B cell (primary cell): ENCODE measurements at regions not wholly inside any gene's neighbourhood (a gene's known extent, or its start where the extent isn't known, plus 50 kb on each side); places are given as distances from the start of the nearest gene placed in this dataset.

Experiments
- ATAC-seq: fragments of 200-7000 bp; cut with Tn5 transposase; one replicate; pipeline ENCODE4 v1.10.0; 2021; ENCODE audit warnings: low read depth, mild to moderate bottlenecking, moderate number of reproducible peaks, moderate library complexity
- CTCF ChIA-PET: fragments of 350-600 bp; sonication (Branson Sonifier 250); formaldehyde crosslinking; loops from one replicate; lab custom pipeline; 2021; ENCODE audit warnings: antibody characterized with exemption, inconsistent platforms; lab: Charles Lee
- POLR2A ChIA-PET: fragments of 350-600 bp; sonication (Branson Sonifier 250); formaldehyde crosslinking; loops from one replicate; lab custom pipeline; 2021; ENCODE audit warnings: antibody characterized with exemption; lab: Charles Lee
- DNase-seq: peaks from one replicate; pipeline ENCODE4 v3.0.0; 2013
- H2AFZ ChIP-seq: 2 replicates; pipeline ENCODE4 v1.6.1; 2012; ENCODE audit warnings: mild to moderate bottlenecking, low read depth, low read length; ENCODE audit not compliant: insufficient read depth, poor library complexity, severe bottlenecking
- H3K27ac ChIP-seq, 2 donors: 1 replicate in 1 of 2; 2 replicates in 1 of 2; pipeline ENCODE4 v1.5.1; 2012 to 2013; ENCODE audit warnings: low read length in 2 of 2, mild to moderate bottlenecking in 2 of 2, moderate library complexity in 1 of 2
- H3K27me3 ChIP-seq, 4 experiments: fragments of 200-600 bp in 1 of 4; sonication (generic) in 1 of 4; replicated peaks in 1 of 4; 1 replicate in 2 of 4; 2 replicates in 2 of 4; pipeline versions ENCODE4 v1.6.1 to v1.7.0; 2013 to 2016; ENCODE audit warnings: low read length in 3 of 4, mild to moderate bottlenecking in 2 of 4, mixed read lengths in 1 of 4, moderate library complexity in 1 of 4; ENCODE audit not compliant: insufficient read depth in 4 of 4, control insufficient read depth in 3 of 4; ENCODE audit errors: control extremely low read depth in 1 of 4
- H3K36me3 ChIP-seq, 2 experiments: replicated peaks in 1 of 2; 1 replicate in 1 of 2; 2 replicates in 1 of 2; pipeline versions ENCODE4 v1.6.1 to v1.7.1; 2013; ENCODE audit warnings: low read length in 1 of 2; ENCODE audit not compliant: insufficient read depth in 2 of 2, control insufficient read depth in 1 of 2; ENCODE audit errors: control extremely low read depth in 1 of 2, extremely low read depth in 1 of 2
- H3K4me1 ChIP-seq, 2 donors: fragments of 200-600 bp in 1 of 2; sonication (generic) in 1 of 2; 1 replicate in 1 of 2; 2 replicates in 1 of 2; pipeline versions ENCODE4 v1.5.1 to v1.6.1; 2013 to 2017; ENCODE audit warnings: low read length in 2 of 2; ENCODE audit not compliant: control insufficient read depth in 2 of 2, insufficient read depth in 2 of 2
- H3K4me2 ChIP-seq: replicated peaks from 2 replicates; pipeline ENCODE3; 2012; ENCODE audit warnings: mild to moderate bottlenecking, low read depth, low read length; ENCODE audit not compliant: poor library complexity, severe bottlenecking
- H3K4me3 ChIP-seq, 5 experiments: fragments of 200-600 bp in 1 of 5; sonication (generic) in 1 of 5; 1 replicate in 3 of 5; 2 replicates in 2 of 5; pipeline versions ENCODE4 v1.5.1 to v1.7.0; 2011 to 2016; ENCODE audit warnings: low read length in 4 of 5, mild to moderate bottlenecking in 4 of 5, low read depth in 2 of 5, control low read depth in 1 of 5, moderate library complexity in 1 of 5; ENCODE audit not compliant: insufficient read depth in 1 of 5; ENCODE audit errors: control extremely low read depth in 1 of 5, extremely low read depth in 1 of 5
- H3K79me2 ChIP-seq: fragments of 200-600 bp; sonication (generic); one replicate; pipeline ENCODE4 v1.6.0; 2016; ENCODE audit warnings: low read length; ENCODE audit not compliant: control insufficient read depth, insufficient read depth
- H3K9ac ChIP-seq: fragments of 200-600 bp; sonication (generic); 2 replicates; pipeline ENCODE4 v1.6.1; 2017; ENCODE audit warnings: mild to moderate bottlenecking, low read length, moderate library complexity
- H3K9me3 ChIP-seq, 3 donors: one replicate each; pipeline versions ENCODE4 v1.6.1 to v1.7.1; 2013; ENCODE audit warnings: low read length in 2 of 3; ENCODE audit not compliant: control insufficient read depth in 2 of 3, insufficient read depth in 1 of 3; ENCODE audit errors: control extremely low read depth in 1 of 3
- H4K20me1 ChIP-seq: 2 replicates; pipeline ENCODE4 v1.6.0; 2012; ENCODE audit warnings: mild to moderate bottlenecking, low read length; ENCODE audit not compliant: insufficient read depth, control insufficient read depth, poor library complexity, severe bottlenecking
- H3K27ac Mint-ChIP-seq: one replicate; pipeline ENCODE4 v1.8.0; 2021; ENCODE audit warnings: mixed read lengths
- H3K27me3 Mint-ChIP-seq: one replicate; pipeline ENCODE4 v1.8.0; 2021; ENCODE audit warnings: mixed read lengths
- H3K4me1 Mint-ChIP-seq: one replicate; pipeline ENCODE4 v1.8.0; 2021; ENCODE audit warnings: mixed read lengths
- H3K4me3 Mint-ChIP-seq: one replicate; pipeline ENCODE4 v1.8.0; 2021; ENCODE audit warnings: mixed read lengths
- H3K9me3 Mint-ChIP-seq: one replicate; pipeline ENCODE4 v1.8.0; 2022; ENCODE audit warnings: mixed read lengths; ENCODE audit not compliant: insufficient read depth
- EZH2 ChIP-seq: IDR thresholded peaks from 2 replicates; pipeline ENCODE4 v1.6.1; 2012; ENCODE audit warnings: borderline replicate concordance, low read depth, mild to moderate bottlenecking, moderate library complexity, low read length; ENCODE audit not compliant: insufficient read depth, poor library complexity, severe bottlenecking
- WGBS: methylation state at CpG from one replicate; pipeline ENCODE4 v1.1.5; 2013; ENCODE audit warnings: missing lambda C conversion rate; ENCODE audit not compliant: insufficient coverage; 5-methylcytosine and 5-hydroxymethylcytosine counted together
- intact Hi-C: fragments of 100-400 bp; cut with micrococcal nuclease; formaldehyde crosslinking; loops from one replicate; pipeline ENCODE4 v1.10.0; 2022
- TF ChIP-seq, protein P1 (sequence below): fragments of 200-600 bp; IDR thresholded peaks from one replicate; pipeline ENCODE4 v1.8.0; 2022; ENCODE audit warnings: antibody characterized with exemption, mild to moderate bottlenecking

DNA sequence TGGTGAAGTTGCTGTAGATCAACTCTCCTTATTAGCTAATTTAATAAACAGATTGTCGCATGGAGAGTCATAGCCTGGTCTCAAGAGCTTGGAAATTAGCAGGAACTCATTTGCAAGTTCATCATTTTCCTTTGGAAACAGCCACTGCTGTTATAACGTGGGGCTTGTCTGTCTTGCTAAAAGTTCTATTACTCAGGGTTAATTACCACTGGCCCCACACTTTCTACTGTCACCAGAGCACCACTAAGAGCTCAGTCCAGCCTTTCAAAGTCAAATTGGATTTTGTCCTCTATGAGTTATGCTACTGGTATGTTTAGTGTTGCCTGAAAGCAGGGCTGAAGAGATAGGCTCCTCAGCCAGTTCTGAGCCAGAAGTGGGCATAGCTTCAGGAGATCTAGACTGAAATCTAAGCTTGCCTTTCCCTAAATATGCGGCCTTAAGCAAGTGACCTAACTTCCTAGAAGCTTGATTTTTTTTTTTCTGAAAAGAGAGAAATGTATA is 292.2 kb downstream of the INSC start:
- Histone ChIP-seq H3K79me2 (no peaks in the 10 kb centered on the region), H3K9ac (no peak overlapping the region), H3K27ac (no peak overlapping the region), H4K20me1 (no peaks in the 10 kb centered on the region), H3K36me3 (no peaks in the 10 kb centered on the region), H3K4me3 (no peak overlapping the region), H3K4me2 (no peak overlapping the region), H3K27me3 (no peaks in the 10 kb centered on the region), H3K9me3 (peaks cover 0 to 20% (median 0%) of the 10 kb centered on the region in 3 donors), H3K4me1 (no peaks in the 10 kb centered on the region), H2AFZ (no peak overlapping the region)
- no peak overlapping the region for H3K27ac Mint-ChIP-seq
- TF ChIP-seq, protein P1, sequence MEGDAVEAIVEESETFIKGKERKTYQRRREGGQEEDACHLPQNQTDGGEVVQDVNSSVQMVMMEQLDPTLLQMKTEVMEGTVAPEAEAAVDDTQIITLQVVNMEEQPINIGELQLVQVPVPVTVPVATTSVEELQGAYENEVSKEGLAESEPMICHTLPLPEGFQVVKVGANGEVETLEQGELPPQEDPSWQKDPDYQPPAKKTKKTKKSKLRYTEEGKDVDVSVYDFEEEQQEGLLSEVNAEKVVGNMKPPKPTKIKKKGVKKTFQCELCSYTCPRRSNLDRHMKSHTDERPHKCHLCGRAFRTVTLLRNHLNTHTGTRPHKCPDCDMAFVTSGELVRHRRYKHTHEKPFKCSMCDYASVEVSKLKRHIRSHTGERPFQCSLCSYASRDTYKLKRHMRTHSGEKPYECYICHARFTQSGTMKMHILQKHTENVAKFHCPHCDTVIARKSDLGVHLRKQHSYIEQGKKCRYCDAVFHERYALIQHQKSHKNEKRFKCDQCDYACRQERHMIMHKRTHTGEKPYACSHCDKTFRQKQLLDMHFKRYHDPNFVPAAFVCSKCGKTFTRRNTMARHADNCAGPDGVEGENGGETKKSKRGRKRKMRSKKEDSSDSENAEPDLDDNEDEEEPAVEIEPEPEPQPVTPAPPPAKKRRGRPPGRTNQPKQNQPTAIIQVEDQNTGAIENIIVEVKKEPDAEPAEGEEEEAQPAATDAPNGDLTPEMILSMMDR: no peak
- TF ChIP-seq EZH2: no peak
- DNase-seq (no peak), ATAC-seq (no peak)
- no peak overlapping the region for H3K4me3 Mint-ChIP-seq
- ChIA-PET POLR2A (no interaction called here), CTCF (no interaction called here)
- intact Hi-C loops: no loop called here
- no peaks in the 10 kb centered on the region for H3K27me3 Mint-ChIP-seq
- no peaks in the 10 kb centered on the region for H3K9me3 Mint-ChIP-seq
- 100% methylated on average over 1 of the region's 3 CpGs for WGBS
- no peaks in the 10 kb centered on the region for H3K4me1 Mint-ChIP-seq

DNA sequence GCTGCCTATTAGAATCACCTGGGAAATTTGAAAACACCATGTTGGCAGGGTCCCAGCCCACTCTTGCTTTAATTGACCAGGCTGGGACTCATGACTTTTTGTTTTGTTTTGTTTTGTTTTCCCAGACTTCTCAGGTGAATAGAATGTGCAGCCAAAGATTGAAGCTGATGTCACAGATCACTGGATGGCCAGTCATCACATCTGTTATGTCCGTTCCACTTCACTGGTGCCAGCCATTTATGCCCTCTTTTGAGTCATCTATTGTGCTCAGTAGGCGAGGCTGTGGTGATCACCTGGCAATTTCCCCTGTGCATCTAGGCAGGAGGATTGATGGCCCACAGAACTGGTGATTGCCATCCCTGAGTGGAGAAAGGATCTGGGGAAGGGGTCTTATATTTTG is 297.3 kb downstream of the INSC start:
- 73% methylated on average over 2 of the region's 2 CpGs for WGBS
- H3K4me3 ChIP-seq: no peak overlapping the region
- Mint-ChIP-seq H3K9me3 (peaks cover 2% of the 10 kb centered on the region), H3K27ac (no peak overlapping the region), H3K4me3 (no peak overlapping the region), H3K4me1 (no peaks in the 10 kb centered on the region), H3K27me3 (no peaks in the 10 kb centered on the region)
- no peak overlapping the region for H3K27ac ChIP-seq
- no peak overlapping the region for H2AFZ ChIP-seq
- no peaks in the 10 kb centered on the region for H3K27me3 ChIP-seq
- H3K9ac ChIP-seq: no peak overlapping the region
- DNase-seq: no peak
- H3K79me2 ChIP-seq: no peaks in the 10 kb centered on the region
- peaks cover 0 to 6% (median 0%) of the 10 kb centered on the region in 3 donors for H3K9me3 ChIP-seq
- no peaks in the 10 kb centered on the region for H3K36me3 ChIP-seq
- TF ChIP-seq EZH2: no peak
- TF ChIP-seq, protein P1: no peak
- ChIA-PET CTCF (no interaction called here), POLR2A (no interaction called here)
- H4K20me1 ChIP-seq: no peaks in the 10 kb centered on the region
- ATAC-seq: no peak
- intact Hi-C loops: no loop called here
- no peaks in the 10 kb centered on the region for H3K4me1 ChIP-seq
- no peak overlapping the region for H3K4me2 ChIP-seq
